Nephron (organoid): ENCODE measurements at regions not wholly inside any gene's neighbourhood (a gene's known extent, or its start where the extent isn't known, plus 50 kb on each side); places are given as distances from the start of the nearest gene placed in this dataset.

Experiments
- H3K27ac Mint-ChIP-seq, 3 experiments: 2 replicates each; pipeline ENCODE4 v1.8.0; 2020; ENCODE audit warnings: mixed read lengths in 3 of 3, mild to moderate bottlenecking in 2 of 3, moderate library complexity in 1 of 3
- H3K27me3 Mint-ChIP-seq: 2 replicates; pipeline ENCODE4 v1.8.0; 2021; ENCODE audit warnings: low read depth, mild to moderate bottlenecking, moderate library complexity, mixed read lengths
- H3K36me3 Mint-ChIP-seq: 2 replicates; pipeline ENCODE4 v1.8.0; 2020; ENCODE audit warnings: low read depth, mixed read lengths
- H3K4me1 Mint-ChIP-seq: 2 replicates; pipeline ENCODE4 v1.8.0; 2020; ENCODE audit warnings: mixed read lengths
- H3K4me3 Mint-ChIP-seq, 3 experiments: 2 replicates each; pipeline ENCODE4 v1.8.0; 2020; ENCODE audit warnings: mild to moderate bottlenecking in 3 of 3, mixed read lengths in 3 of 3, moderate library complexity in 2 of 3
- H3K9me3 Mint-ChIP-seq: 2 replicates; pipeline ENCODE4 v1.8.0; 2020; ENCODE audit warnings: mixed read lengths
- TF ChIP-seq, protein P1 (sequence below), 3 experiments: fragments of 200-600 bp; sonication (generic); IDR thresholded peaks; one replicate each; pipeline ENCODE4 v1.5.0; 2021; ENCODE audit warnings: antibody characterized with exemption in 3 of 3; ENCODE audit not compliant: unreplicated experiment in 3 of 3

DNA sequence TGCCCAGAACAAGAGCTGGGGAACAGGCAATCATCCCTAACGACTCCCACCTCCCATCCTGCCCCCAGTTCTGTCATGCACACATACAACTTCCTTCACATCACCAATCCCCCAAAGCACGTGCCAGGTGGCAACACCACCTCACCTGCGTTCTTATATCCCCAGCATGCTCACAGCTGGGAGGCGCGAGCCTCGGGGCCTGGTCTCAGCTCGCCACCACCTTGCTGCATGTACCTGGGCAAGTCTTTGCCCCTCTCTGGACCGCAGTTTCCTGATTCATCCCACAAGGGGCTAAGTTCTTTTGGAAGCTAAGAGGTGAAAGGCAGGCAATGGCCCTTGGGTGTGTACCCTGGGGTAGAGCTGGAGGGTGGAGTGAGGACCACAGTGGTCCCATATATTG, 119.2 kb upstream of the PJA1 start:
- H3K36me3 Mint-ChIP-seq: no peaks in the 10 kb centered on the region
- no peaks in the 10 kb centered on the region for H3K9me3 Mint-ChIP-seq

DNA sequence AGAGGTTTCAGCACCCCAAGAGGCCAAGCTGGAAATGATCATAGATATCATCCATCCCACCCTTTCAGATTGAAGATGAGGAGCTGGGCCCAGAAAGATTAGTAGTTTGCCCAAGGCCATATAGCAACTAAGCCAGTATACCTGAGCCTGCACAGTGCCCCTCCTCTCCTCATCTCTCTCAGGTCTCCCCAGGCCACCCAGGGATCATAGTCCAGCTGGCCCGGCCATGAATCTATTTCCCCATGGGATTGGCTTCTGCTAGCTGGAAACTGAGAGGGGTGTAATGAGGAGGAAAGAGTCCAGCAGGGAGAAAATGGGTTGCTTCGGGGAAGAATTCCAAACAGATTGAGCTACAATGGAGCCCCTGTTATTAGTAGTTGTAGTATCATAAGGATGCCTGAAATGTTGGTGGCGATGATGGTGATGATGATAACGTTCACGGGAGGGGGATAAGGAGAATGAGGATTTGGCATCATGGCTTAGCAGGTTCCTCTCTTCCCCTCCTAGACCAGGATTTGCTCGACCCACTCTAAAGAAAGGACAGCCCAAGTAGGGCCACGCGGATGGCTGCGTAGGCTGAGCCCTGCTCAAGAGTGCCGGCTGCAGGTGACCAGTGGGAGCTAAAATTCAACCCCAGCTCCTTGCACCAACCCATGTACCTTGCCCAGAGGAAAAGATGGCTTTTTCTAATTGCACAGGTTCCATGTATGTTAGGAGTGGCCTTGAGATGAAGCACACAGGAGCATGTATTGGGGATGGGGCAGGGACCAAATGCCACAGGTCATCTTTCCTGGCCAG, 117.8 kb upstream of the PJA1 start:
- Mint-ChIP-seq H3K27me3 (no peaks in the 10 kb centered on the region), H3K4me3 (no peak overlapping the region), H3K36me3 (no peaks in the 10 kb centered on the region), H3K4me1 (peaks cover 51% of the 10 kb centered on the region), H3K9me3 (no peaks in the 10 kb centered on the region), H3K27ac (peak overlapping the region in 2 of 3 experiments; percentile 83 to 91)
- TF ChIP-seq, protein P1, sequence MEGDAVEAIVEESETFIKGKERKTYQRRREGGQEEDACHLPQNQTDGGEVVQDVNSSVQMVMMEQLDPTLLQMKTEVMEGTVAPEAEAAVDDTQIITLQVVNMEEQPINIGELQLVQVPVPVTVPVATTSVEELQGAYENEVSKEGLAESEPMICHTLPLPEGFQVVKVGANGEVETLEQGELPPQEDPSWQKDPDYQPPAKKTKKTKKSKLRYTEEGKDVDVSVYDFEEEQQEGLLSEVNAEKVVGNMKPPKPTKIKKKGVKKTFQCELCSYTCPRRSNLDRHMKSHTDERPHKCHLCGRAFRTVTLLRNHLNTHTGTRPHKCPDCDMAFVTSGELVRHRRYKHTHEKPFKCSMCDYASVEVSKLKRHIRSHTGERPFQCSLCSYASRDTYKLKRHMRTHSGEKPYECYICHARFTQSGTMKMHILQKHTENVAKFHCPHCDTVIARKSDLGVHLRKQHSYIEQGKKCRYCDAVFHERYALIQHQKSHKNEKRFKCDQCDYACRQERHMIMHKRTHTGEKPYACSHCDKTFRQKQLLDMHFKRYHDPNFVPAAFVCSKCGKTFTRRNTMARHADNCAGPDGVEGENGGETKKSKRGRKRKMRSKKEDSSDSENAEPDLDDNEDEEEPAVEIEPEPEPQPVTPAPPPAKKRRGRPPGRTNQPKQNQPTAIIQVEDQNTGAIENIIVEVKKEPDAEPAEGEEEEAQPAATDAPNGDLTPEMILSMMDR (IDR thresholded peaks at IDR 0.05; ENCODE audit: unreplicated experiment in 3 of 3): no peak

More for the DNA sequence above, 119.2 kb upstream of the PJA1 start:
- no peaks in the 10 kb centered on the region for H3K27me3 Mint-ChIP-seq
- peaks cover 45% of the 10 kb centered on the region for H3K4me1 Mint-ChIP-seq
- peak overlapping the region; percentile 88 to 91 (median 89) for H3K27ac Mint-ChIP-seq
- TF ChIP-seq, protein P1 (IDR thresholded peaks at IDR 0.05; ENCODE audit: unreplicated experiment in 3 of 3): no peak
- H3K4me3 Mint-ChIP-seq: no peak overlapping the region

DNA sequence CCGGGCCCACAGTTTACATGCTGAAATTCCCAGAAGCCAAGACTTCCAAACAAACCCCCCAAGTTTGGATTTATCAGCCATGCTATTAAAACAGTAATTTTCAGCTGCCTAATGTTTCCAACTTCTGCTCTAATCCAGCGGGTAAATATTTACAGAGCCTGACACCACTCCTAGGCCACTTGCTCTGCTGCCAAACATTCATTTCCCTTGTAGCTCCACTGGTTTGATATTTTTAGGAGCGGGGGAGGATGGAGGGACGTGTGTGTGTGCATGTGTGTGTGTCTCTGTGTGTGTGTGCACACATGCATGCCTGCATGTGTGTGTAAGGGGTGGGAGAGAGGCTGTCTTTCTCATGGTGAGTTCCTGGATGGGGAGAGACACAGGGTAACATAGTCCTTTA, 115.7 kb upstream of the PJA1 start:
- Mint-ChIP-seq H3K27me3 (no peaks in the 10 kb centered on the region), H3K27ac (peak overlapping the region; percentile 83 to 91 (median 87)), H3K4me3 (no peak overlapping the region), H3K9me3 (no peaks in the 10 kb centered on the region), H3K36me3 (no peaks in the 10 kb centered on the region), H3K4me1 (peaks cover 53% of the 10 kb centered on the region)
- TF ChIP-seq, protein P1 (IDR thresholded peaks at IDR 0.05; ENCODE audit: unreplicated experiment in 3 of 3): no peak

DNA sequence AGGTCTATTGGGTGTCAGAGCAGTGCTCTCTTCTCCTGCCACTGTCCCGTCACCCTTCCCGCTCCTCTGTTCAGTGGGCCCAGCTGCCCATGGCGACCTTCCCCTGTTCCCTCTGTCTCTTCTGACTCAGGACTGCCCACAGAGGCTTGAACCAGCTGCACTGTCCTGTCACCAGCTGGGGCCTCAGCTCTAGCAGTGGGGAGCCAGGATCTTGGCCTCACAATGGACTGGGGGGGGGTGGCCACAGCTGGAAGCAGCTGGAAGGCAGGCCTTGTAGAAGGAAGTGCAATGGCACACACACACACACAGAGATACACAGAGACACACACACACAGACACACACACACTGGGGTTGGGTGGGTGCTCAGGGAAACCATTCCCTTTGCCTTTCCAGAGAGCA, 114.0 kb upstream of the PJA1 start:
- Mint-ChIP-seq H3K4me3 (no peak overlapping the region), H3K36me3 (no peaks in the 10 kb centered on the region), H3K4me1 (peaks cover 53% of the 10 kb centered on the region), H3K9me3 (no peaks in the 10 kb centered on the region), H3K27ac (peak overlapping the region; percentile 68 to 88 (median 84)), H3K27me3 (no peaks in the 10 kb centered on the region)
- TF ChIP-seq, protein P1 (IDR thresholded peaks at IDR 0.05; ENCODE audit: unreplicated experiment in 3 of 3): no peak

DNA sequence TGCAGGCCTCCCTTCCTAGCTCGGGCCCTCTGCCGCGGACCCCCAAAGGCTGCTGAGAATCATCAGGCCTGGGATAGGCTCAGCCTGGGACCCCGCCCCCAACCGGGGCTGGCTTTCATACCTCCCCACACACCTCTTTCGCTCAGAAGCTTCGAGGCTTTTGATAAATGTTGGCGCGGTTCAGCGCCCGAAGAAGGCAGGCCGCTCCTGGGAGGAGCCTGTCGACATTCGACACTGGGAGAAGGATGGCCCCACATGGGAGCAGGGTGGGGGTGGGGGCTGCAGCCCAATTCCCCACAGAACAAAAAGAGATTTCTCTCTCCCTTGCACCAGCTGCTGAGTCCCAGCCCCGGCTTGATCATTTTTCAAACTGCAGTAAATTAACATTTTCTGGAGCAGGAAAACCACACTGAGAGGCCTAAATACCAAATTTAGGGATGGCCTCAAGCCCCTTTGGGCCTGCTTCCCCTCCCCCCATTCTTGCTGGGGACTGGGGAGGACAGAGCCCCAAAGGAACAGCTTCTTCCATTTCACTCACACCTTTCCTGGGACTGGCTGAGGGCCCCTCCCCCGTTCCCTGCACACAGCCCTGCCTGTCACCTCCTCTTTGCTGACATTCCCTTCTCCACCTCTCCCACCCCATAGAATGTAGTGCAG, 112.9 kb upstream of the PJA1 start:
- Mint-ChIP-seq H3K9me3 (no peaks in the 10 kb centered on the region), H3K27me3 (no peaks in the 10 kb centered on the region), H3K4me3 (peak overlapping the region in 2 of 3 experiments; percentile 35 to 36), H3K4me1 (peaks cover 53% of the 10 kb centered on the region), H3K36me3 (no peaks in the 10 kb centered on the region), H3K27ac (peak overlapping the region; percentile 68 to 88 (median 84))
- TF ChIP-seq, protein P1 (IDR thresholded peaks at IDR 0.05; ENCODE audit: unreplicated experiment in 3 of 3): no peak
